Ovary (tissue), 7 donors: ENCODE measurements at regions not wholly inside any gene's neighbourhood (a gene's known extent, or its start where the extent isn't known, plus 50 kb on each side); places are given as distances from the start of the nearest gene placed in this dataset.

Source experiments
- DNase-seq, 5 donors: peaks; one replicate each; pipeline ENCODE4 v3.0.0-alpha.2; 2019 to 2020
- H3K27ac ChIP-seq, 2 donors: fragments of 200-600 bp; one replicate each; pipeline versions ENCODE4 v1.5.1 to v1.8.0; 2019 to 2022
- H3K27me3 ChIP-seq: fragments of 200-600 bp; one replicate; pipeline ENCODE4 v1.8.0; 2022
- H3K36me3 ChIP-seq: fragments of 200-600 bp; sonication (generic); one replicate; pipeline ENCODE4 v1.5.1; 2019
- H3K4me1 ChIP-seq: one replicate; pipeline ENCODE4 v1.8.1; 2013; ENCODE audit warnings: mild to moderate bottlenecking, moderate library complexity; ENCODE audit not compliant: insufficient read depth
- H3K4me3 ChIP-seq: fragments of 200-600 bp; sonication (generic); one replicate; pipeline ENCODE4 v1.5.1; 2017
- H3K9me3 ChIP-seq, 2 donors: fragments of 200-600 bp in 1 of 2; sonication (generic) in 1 of 2; one replicate each; pipeline versions ENCODE4 v1.5.1 to v1.8.1; 2013 to 2019; ENCODE audit warnings: mild to moderate bottlenecking in 1 of 2, moderate library complexity in 1 of 2
- EP300 ChIP-seq: sonication (generic); formaldehyde crosslinking; IDR thresholded peaks from one replicate; pipeline ENCODE4 v1.6.1; 2017; ENCODE audit warnings: antibody characterized with exemption
- POLR2A ChIP-seq: fragments of 450-650 bp; IDR thresholded peaks from one replicate; pipeline ENCODE4 v1.6.1; 2017; ENCODE audit warnings: antibody characterized with exemption, mild to moderate bottlenecking, moderate library complexity
- WGBS, 3 donors: extraction: QIAGEN DNeasy Blood & Tissue Kit in 1 of 3; methylation state at CpG; one replicate each; pipeline versions ENCODE4 v1.1.5 to v1.1.7; 2013 to 2017; 5-methylcytosine and 5-hydroxymethylcytosine counted together
- intact Hi-C, 4 donors: fragments of 100-400 bp; cut with DNase I; formaldehyde crosslinking; loops; one replicate each; pipeline versions ENCODE4 v1.11.0 to v1.15.1; 2022 to 2023
- TF ChIP-seq, protein P1 (sequence below), 3 donors: fragments of 450-650 bp in 2 of 3; fragments of 200-600 bp in 1 of 3; IDR thresholded peaks; one replicate each; pipeline versions ENCODE4 v1.5.1 to v1.8.0; 2016 to 2022; ENCODE audit warnings: antibody characterized with exemption in 3 of 3, mild to moderate bottlenecking in 1 of 3
- donor health status: DM: no; HTN: no; CAD: no; lungs with moderate emphysema.
- donor health status: DM: no; HTN: no; CAD: no.
- donor health status: Bipolar disorder and iron deficiency.
- donor health status: DM: no; HTN: no; CAD: no.
- donor health status: DM: yes; HTN: yes; CAD: no.

DNA sequence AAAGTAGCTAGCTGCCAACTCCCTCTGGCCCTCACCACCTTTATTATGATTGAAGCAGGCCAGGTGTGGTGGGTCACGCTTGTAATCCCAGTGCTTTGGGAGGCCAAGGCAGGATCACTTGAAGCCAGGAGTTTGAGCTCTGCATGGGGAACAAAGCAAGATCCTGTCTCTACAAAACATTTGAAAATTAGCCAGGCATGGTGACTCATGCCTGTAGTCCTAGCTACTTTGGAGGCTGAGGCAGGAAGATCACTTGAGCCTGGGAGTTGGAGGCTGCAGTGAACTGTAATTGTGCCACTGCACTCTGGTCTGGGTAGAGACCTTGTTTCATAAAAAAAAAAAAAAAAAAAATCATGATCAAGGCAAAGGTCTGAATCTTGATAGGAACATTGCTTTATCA, 467.0 kb upstream of the DIPK2B start:
- no peak for DNase-seq
- no peak overlapping the region for H3K27ac ChIP-seq
- no peak overlapping the region for H3K4me3 ChIP-seq
- H3K27me3 ChIP-seq, result no peaks in the 10 kb centered on the region
- TF ChIP-seq, protein P1, sequence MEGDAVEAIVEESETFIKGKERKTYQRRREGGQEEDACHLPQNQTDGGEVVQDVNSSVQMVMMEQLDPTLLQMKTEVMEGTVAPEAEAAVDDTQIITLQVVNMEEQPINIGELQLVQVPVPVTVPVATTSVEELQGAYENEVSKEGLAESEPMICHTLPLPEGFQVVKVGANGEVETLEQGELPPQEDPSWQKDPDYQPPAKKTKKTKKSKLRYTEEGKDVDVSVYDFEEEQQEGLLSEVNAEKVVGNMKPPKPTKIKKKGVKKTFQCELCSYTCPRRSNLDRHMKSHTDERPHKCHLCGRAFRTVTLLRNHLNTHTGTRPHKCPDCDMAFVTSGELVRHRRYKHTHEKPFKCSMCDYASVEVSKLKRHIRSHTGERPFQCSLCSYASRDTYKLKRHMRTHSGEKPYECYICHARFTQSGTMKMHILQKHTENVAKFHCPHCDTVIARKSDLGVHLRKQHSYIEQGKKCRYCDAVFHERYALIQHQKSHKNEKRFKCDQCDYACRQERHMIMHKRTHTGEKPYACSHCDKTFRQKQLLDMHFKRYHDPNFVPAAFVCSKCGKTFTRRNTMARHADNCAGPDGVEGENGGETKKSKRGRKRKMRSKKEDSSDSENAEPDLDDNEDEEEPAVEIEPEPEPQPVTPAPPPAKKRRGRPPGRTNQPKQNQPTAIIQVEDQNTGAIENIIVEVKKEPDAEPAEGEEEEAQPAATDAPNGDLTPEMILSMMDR (IDR thresholded peaks at IDR 0.05), result no peak
- no peak for TF ChIP-seq POLR2A
- TF ChIP-seq EP300, result no peak
- H3K4me1 ChIP-seq, result peaks cover 3% of the 10 kb centered on the region
- no peaks in the 10 kb centered on the region for H3K36me3 ChIP-seq
- H3K9me3 ChIP-seq, result no peaks in the 10 kb centered on the region
- intact Hi-C loops, result no loop called here
- WGBS, 3 donors, result 79 to 88% (median 80%) methylated on average over 1 of the region's 1 CpG

DNA sequence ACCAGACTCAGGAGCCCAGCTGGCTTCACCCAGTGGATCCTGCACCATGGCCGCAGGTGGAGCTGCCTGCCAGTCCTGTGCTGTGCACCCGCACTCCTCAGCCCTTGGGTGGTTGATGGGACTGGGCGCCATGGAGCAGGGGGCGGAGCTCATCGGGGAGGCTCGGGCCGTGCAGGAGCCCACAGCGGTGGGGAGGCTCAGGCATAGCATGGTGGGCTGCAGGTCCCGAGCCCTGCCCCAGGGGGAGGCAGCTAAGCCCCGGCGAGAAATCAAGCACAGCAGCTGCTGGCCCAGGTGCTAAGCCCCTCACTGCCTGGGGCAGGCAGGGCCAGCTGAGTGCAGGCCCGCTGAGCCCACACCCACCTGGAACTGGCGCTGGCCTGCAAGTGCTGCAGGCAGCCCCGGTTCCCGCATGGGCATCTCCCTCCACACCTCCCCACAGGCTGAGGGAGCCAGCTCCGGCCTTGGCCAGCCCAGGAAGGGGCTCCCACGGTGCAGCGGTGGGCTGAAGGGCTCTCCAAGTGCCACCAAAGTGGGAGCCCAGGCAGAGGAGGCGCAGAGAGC, 464.1 kb upstream of the DIPK2B start:
- no peaks in the 10 kb centered on the region for H3K9me3 ChIP-seq
- WGBS, 3 donors, result 87 to 88% (median 87%) methylated on average over 9 to 19 of the region's 19 CpGs
- H3K4me3 ChIP-seq, result no peak overlapping the region
- no peak for DNase-seq
- intact Hi-C loops, result no loop called here
- H3K36me3 ChIP-seq, result no peaks in the 10 kb centered on the region
- peaks cover 3% of the 10 kb centered on the region for H3K4me1 ChIP-seq
- H3K27me3 ChIP-seq, result no peaks in the 10 kb centered on the region
- no peak overlapping the region for H3K27ac ChIP-seq
- TF ChIP-seq, protein P1 (IDR thresholded peaks at IDR 0.05), result no peak
- TF ChIP-seq POLR2A (no peak), EP300 (no peak)

DNA sequence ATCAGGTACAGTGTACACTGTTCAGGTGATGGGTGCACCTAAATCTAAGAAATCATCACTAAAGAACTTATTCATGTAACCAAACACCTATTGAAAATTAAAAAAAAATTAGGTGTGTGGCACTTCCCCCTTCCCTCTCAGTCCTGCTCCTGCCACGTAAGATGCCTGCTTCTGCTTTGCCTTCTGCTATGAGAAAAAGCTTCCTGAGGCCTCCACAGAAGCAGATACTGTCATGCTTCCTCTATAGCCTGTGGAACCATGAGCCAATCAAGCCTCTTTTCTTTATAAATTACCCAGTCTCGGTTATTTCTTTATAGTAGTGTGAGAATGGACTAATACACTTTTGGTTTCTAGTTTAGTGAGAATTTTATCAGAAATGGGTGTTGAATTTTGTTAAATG, 459.8 kb upstream of the DIPK2B start:
- Histone ChIP-seq H3K4me1 (no peaks in the 10 kb centered on the region), H3K4me3 (no peak overlapping the region), H3K27ac (no peak overlapping the region), H3K27me3 (no peaks in the 10 kb centered on the region), H3K36me3 (no peaks in the 10 kb centered on the region), H3K9me3 (no peaks in the 10 kb centered on the region)
- no peak for TF ChIP-seq POLR2A
- TF ChIP-seq, protein P1 (IDR thresholded peaks at IDR 0.05), result no peak
- TF ChIP-seq EP300, result no peak
- no peak for DNase-seq
- intact Hi-C loops, result no loop called here
- 56 to 58% (median 57%) methylated on average over 2 of the region's 2 CpGs for WGBS, 3 donors

DNA sequence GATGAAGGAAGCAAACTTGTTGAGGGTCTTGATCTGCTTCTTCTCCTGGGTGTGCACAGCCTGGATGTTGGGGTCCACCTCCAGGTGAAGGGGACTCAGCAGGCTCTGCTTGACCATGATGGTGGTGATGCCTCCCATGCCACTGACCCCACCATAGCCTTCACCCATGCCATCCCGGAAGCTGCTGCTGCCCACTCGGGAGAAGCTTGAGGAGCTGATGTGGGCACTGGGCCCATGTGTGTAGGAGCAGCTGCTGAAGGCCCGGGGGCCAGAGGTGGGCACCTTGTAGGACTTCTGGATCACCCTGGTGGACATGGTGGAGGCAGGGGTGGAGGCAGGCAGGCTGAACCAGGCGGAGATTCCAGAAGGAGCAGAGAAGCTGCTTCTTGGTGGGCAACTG, 432.7 kb upstream of the DIPK2B start:
- 74 to 79% (median 78%) methylated on average over 4 of the region's 4 CpGs for WGBS, 3 donors
- no peaks in the 10 kb centered on the region for H3K36me3 ChIP-seq
- no peak overlapping the region for H3K4me3 ChIP-seq
- TF ChIP-seq EP300 (no peak), POLR2A (no peak)
- TF ChIP-seq, protein P1 (IDR thresholded peaks at IDR 0.05), result no peak
- H3K4me1 ChIP-seq, result no peaks in the 10 kb centered on the region
- H3K27ac ChIP-seq, result no peak overlapping the region
- H3K27me3 ChIP-seq, result no peaks in the 10 kb centered on the region
- H3K9me3 ChIP-seq, result no peaks in the 10 kb centered on the region
- DNase-seq, result no peak
- intact Hi-C loops, result no loop called here
